ENCODE measurements at regions not wholly inside any gene's neighbourhood (a gene's known extent, or its start where the extent isn't known, plus 50 kb on each side); places are given as distances from the start of the nearest gene placed in this dataset.

DNA sequence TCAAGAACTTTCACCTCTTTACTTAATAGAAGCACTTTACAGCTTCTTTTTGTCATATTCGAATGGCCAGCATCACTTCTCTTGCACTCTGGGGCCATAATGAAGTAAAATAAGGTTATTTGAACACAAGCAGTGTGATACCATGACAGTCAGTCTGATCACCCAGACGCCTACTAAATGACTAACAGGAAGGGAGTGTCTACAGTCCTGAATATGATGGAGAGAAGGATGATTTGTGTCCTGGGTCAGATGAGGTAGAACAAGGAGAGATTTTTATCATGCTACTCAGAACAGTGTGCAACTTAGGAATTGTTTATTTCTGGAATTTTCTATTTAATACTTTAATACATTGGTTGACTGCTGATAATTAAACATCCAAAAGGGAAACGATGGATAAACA lies 284.2 kb upstream of the F9 start:
- FAIRE-seq: no peak
- DNase-seq (ENCODE audit: extremely low read depth in 1 of 4, low spot score in 3 of 4): no peak
- ChIA-PET CTCF (ENCODE audit: low intra/inter-chr PET ratio) (no interaction called here), POLR2A (no interaction called here)
- no peaks in the 10 kb centered on the region for H3K79me2 ChIP-seq (ENCODE audit: control insufficient read depth, insufficient read depth, low read length)
- H3K9me3 ChIP-seq (replicated peaks; ENCODE audit: control insufficient read depth, insufficient read depth, low read depth, low read length): no peaks in the 10 kb centered on the region
- peak; percentile 58 for TF ChIP-seq MEIS2 (IDR thresholded peaks at IDR 0.05; ENCODE audit: partially characterized antibody)
- no peak for TF ChIP-seq PHB (CRISPR knock-in tag; IDR thresholded peaks at IDR 0.05)
- TF ChIP-seq, protein P1, sequence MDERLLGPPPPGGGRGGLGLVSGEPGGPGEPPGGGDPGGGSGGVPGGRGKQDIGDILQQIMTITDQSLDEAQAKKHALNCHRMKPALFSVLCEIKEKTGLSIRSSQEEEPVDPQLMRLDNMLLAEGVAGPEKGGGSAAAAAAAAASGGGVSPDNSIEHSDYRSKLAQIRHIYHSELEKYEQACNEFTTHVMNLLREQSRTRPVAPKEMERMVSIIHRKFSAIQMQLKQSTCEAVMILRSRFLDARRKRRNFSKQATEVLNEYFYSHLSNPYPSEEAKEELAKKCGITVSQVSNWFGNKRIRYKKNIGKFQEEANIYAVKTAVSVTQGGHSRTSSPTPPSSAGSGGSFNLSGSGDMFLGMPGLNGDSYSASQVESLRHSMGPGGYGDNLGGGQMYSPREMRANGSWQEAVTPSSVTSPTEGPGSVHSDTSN (CRISPR knock-in tag; IDR thresholded peaks at IDR 0.05; ENCODE audit: low read depth): no peak
- TF ChIP-seq, protein P1 (tag; conservative IDR thresholded peaks at IDR 0.05; ENCODE audit: low read depth): peak; percentile 41; the same call in 1 of the 2 replicates
- TF ChIP-seq, protein P2, sequence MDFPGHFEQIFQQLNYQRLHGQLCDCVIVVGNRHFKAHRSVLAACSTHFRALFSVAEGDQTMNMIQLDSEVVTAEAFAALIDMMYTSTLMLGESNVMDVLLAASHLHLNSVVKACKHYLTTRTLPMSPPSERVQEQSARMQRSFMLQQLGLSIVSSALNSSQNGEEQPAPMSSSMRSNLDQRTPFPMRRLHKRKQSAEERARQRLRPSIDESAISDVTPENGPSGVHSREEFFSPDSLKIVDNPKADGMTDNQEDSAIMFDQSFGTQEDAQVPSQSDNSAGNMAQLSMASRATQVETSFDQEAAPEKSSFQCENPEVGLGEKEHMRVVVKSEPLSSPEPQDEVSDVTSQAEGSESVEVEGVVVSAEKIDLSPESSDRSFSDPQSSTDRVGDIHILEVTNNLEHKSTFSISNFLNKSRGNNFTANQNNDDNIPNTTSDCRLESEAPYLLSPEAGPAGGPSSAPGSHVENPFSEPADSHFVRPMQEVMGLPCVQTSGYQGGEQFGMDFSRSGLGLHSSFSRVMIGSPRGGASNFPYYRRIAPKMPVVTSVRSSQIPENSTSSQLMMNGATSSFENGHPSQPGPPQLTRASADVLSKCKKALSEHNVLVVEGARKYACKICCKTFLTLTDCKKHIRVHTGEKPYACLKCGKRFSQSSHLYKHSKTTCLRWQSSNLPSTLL (IDR thresholded peaks at IDR 0.05): no peak
- H3K4me1 ChIP-seq (replicated peaks in 1 of 2; ENCODE audit: control insufficient read depth in 2 of 2, insufficient read depth in 2 of 2, low read length in 2 of 2): no peaks in the 10 kb centered on the region
- H3K9me1 ChIP-seq (ENCODE audit: control insufficient read depth, insufficient read depth, low read length): no peaks in the 10 kb centered on the region
- no TSS peak for BruUV-seq (replicated peaks)
- no peaks in the 10 kb centered on the region for H3K36me3 ChIP-seq (ENCODE audit: control insufficient read depth, insufficient read depth, low read length)
- H3K4me3 ChIP-seq: no peak overlapping the region
- no peak for ATAC-seq
- in situ Hi-C loops (cut with MboI) (no loop called here), intact Hi-C loops (cut with micrococcal nuclease) (no loop called here)
- 6% methylated on average over 3 of the region's 3 CpGs for WGBS (ENCODE audit: insufficient coverage, low coverage, missing lambda C conversion rate)
- H3K4me2 ChIP-seq (ENCODE audit: insufficient read depth, low read length): no peak overlapping the region
- H4K20me1 ChIP-seq (replicated peaks; ENCODE audit: control insufficient read depth, insufficient read depth, low read length): no peaks in the 10 kb centered on the region
- H2AFZ ChIP-seq (ENCODE audit: low read depth, low read length): no peak overlapping the region
- H3K9ac ChIP-seq (ENCODE audit: insufficient read depth in 1 of 2, low read depth in 2 of 2, low read length in 2 of 2): no peak overlapping the region
- H3K27ac ChIP-seq (ENCODE audit: extremely low read depth, low read depth, low read length): no peak overlapping the region
- H3K27me3 ChIP-seq (ENCODE audit: control insufficient read depth in 2 of 2, insufficient read depth in 2 of 2, low read length in 2 of 2): no peaks in the 10 kb centered on the region
